ENCODE measurements at regions not wholly inside any gene's neighbourhood (a gene's known extent, or its start where the extent isn't known, plus 50 kb on each side); places are given as distances from the start of the nearest gene placed in this dataset.

DNA sequence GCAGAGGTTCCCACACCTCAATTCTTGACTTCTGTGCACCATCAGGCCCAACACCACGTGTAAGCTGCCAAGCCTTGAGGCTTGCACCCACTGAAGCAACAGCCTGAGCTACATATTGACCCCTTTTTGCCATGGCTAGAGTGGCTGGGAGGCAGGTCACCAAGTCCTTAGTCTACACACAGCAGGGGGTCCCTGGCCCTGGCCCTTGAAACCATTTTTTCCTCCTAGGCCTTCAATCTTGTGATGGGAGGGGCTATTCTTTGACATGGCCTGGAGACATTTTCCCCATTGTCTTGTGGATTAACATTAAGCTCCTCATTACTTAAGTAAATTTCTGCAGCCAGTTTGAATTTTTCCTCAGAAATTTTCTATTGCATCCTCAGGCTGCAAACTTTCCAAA is 336.6 kb downstream of the IL15 start:
- Histone ChIP-seq H3K4me3 (ENCODE audit: low read length) (no peak overlapping the region), H3K36me3 (replicated peaks; ENCODE audit: insufficient read depth, low read length) (no peaks in the 10 kb centered on the region), H3F3A (ENCODE audit: insufficient read depth, low read length) (peaks cover 24% of the 10 kb centered on the region), H3K4me1 (ENCODE audit: low read length) (peaks cover 22% of the 10 kb centered on the region), H3K4me2 (ENCODE audit: low read depth, low read length) (no peak overlapping the region), H4K20me1 (ENCODE audit: insufficient read depth, low read length) (no peaks in the 10 kb centered on the region), H2AFZ (ENCODE audit: low read length) (no peak overlapping the region), H3K9me2 (replicated peaks; ENCODE audit: insufficient read depth, low read length) (no peaks in the 10 kb centered on the region), H3K79me2 (ENCODE audit: low read length) (no peaks in the 10 kb centered on the region), H3K27ac (ENCODE audit: low read length) (no peak overlapping the region), H3K9me3 (replicated peaks; ENCODE audit: insufficient read depth, low read length) (no peaks in the 10 kb centered on the region), H3K27me3 (replicated peaks; ENCODE audit: insufficient read depth, low read length) (no peaks in the 10 kb centered on the region), H3K9ac (ENCODE audit: low read length) (no peak overlapping the region)
- DNase-seq, result no peak
- TF ChIP-seq EZH2phosphoT487 (IDR thresholded peaks at IDR 0.05; ENCODE audit: low read length) (no peak), EZH2 (optimal IDR thresholded peaks at IDR 0.05; ENCODE audit: low read depth, low read length) (no peak)
- TF ChIP-seq, protein P1, sequence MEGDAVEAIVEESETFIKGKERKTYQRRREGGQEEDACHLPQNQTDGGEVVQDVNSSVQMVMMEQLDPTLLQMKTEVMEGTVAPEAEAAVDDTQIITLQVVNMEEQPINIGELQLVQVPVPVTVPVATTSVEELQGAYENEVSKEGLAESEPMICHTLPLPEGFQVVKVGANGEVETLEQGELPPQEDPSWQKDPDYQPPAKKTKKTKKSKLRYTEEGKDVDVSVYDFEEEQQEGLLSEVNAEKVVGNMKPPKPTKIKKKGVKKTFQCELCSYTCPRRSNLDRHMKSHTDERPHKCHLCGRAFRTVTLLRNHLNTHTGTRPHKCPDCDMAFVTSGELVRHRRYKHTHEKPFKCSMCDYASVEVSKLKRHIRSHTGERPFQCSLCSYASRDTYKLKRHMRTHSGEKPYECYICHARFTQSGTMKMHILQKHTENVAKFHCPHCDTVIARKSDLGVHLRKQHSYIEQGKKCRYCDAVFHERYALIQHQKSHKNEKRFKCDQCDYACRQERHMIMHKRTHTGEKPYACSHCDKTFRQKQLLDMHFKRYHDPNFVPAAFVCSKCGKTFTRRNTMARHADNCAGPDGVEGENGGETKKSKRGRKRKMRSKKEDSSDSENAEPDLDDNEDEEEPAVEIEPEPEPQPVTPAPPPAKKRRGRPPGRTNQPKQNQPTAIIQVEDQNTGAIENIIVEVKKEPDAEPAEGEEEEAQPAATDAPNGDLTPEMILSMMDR (IDR thresholded peaks at IDR 0.05; ENCODE audit: low read length), result no peak

Measured in MM.1S (cell line).